IMR-90 (cell line): ENCODE measurements at regions not wholly inside any gene's neighbourhood (a gene's known extent, or its start where the extent isn't known, plus 50 kb on each side); places are given as distances from the start of the nearest gene placed in this dataset.

Experiments
- ATAC-seq: fragments of 200-7000 bp; cut with Tn5 transposase; 2 replicates; pipeline ENCODE4 v1.9.1; 2020; ENCODE audit warnings: low read depth, mild to moderate bottlenecking, moderate library complexity
- BruUV-seq: library from RNA; stranded (reverse); fragments of 400-500 nt; replicated peaks from 2 replicates; lab custom pipeline; 2021; lab: Mats Ljungman, UMichigan
- CTCF ChIA-PET: fragments of 300-600 bp; formaldehyde crosslinking; extraction: SDS; loops from one replicate; lab custom pipeline; 2021; ENCODE audit warnings: antibody characterized with exemption; lab: Yijun Ruan, JAX
- POLR2A ChIA-PET: fragments of 300-600 bp; sonication (Branson Sonifier 250); formaldehyde crosslinking; loops from one replicate; lab custom pipeline; 2022; ENCODE audit warnings: antibody characterized with exemption; ENCODE audit not compliant: unreplicated experiment; lab: Charles Lee
- DNase-seq: peaks from one replicate; pipeline ENCODE4 v3.0.0; 2013
- H2AFZ ChIP-seq: replicated peaks from 2 replicates; pipeline ENCODE3; 2013; ENCODE audit warnings: low read length, mild to moderate bottlenecking; ENCODE audit not compliant: poor library complexity
- H2AK5ac ChIP-seq: 2 replicates; pipeline ENCODE4 v1.6.1; 2013; ENCODE audit warnings: low read depth, low read length, inconsistent platforms
- H2AK9ac ChIP-seq: replicated peaks from 2 replicates; pipeline ENCODE3; 2013; ENCODE audit warnings: mild to moderate bottlenecking, low read depth, low read length, moderate library complexity; ENCODE audit not compliant: poor library complexity
- H2BK120ac ChIP-seq: 2 replicates; pipeline ENCODE4 v1.6.1; 2013; ENCODE audit warnings: low read depth, low read length, inconsistent platforms
- H2BK15ac ChIP-seq: 3 replicates; pipeline ENCODE4 v1.6.1; 2013; ENCODE audit warnings: low read depth, low read length, inconsistent platforms
- H2BK20ac ChIP-seq: 2 replicates; pipeline ENCODE4 v1.6.1; 2013; ENCODE audit warnings: low read depth, mild to moderate bottlenecking, inconsistent platforms, low read length, moderate library complexity
- H2BK5ac ChIP-seq: 2 replicates; pipeline ENCODE4 v1.6.1; 2013; ENCODE audit warnings: mild to moderate bottlenecking, low read depth, low read length, inconsistent platforms; ENCODE audit not compliant: poor library complexity, severe bottlenecking
- H3K14ac ChIP-seq: replicated peaks from 2 replicates; pipeline ENCODE4 v1.6.1; 2013; ENCODE audit warnings: low read depth, low read length, inconsistent platforms
- H3K18ac ChIP-seq: 2 replicates; pipeline ENCODE4 v1.6.1; 2013; ENCODE audit warnings: low read depth, low read length, control low read depth
- H3K23ac ChIP-seq: 2 replicates; pipeline ENCODE4 v1.6.1; 2013; ENCODE audit warnings: low read depth, low read length, inconsistent platforms
- H3K27ac ChIP-seq: 2 replicates; pipeline ENCODE4 v1.5.1; 2013; ENCODE audit warnings: mild to moderate bottlenecking, control low read depth, low read length; ENCODE audit not compliant: insufficient read depth
- H3K27me3 ChIP-seq: 2 replicates; pipeline ENCODE4 v1.6.1; 2013; ENCODE audit warnings: low read length; ENCODE audit not compliant: control insufficient read depth, insufficient read depth
- H3K36me3 ChIP-seq: 2 replicates; pipeline ENCODE4 v1.6.1; 2013; ENCODE audit warnings: low read length, mixed read lengths; ENCODE audit not compliant: control insufficient read depth, insufficient read depth
- H3K4ac ChIP-seq: 2 replicates; pipeline ENCODE4 v1.6.1; 2013; ENCODE audit warnings: low read depth, low read length, inconsistent platforms
- H3K4me1 ChIP-seq: 2 replicates; pipeline ENCODE4 v1.6.1; 2013; ENCODE audit warnings: low read length, mixed read lengths; ENCODE audit not compliant: control insufficient read depth, insufficient read depth
- H3K4me2 ChIP-seq: 2 replicates; pipeline ENCODE4 v1.6.1; 2013; ENCODE audit warnings: low read depth, mild to moderate bottlenecking, control low read depth, low read length, moderate library complexity
- H3K4me3 ChIP-seq: 2 replicates; pipeline ENCODE4 v1.5.1; 2013; ENCODE audit warnings: low read depth, mild to moderate bottlenecking, control low read depth, low read length, moderate library complexity; ENCODE audit not compliant: insufficient read depth
- H3K56ac ChIP-seq: 2 replicates; pipeline ENCODE4 v1.6.1; 2013; ENCODE audit warnings: low read length, inconsistent platforms; ENCODE audit not compliant: insufficient read depth; ENCODE audit errors: extremely low read depth
- H3K79me1 ChIP-seq, 2 experiments: 2 replicates each; pipeline ENCODE4 v1.6.1; 2013; ENCODE audit warnings: low read length in 2 of 2, inconsistent platforms in 1 of 2, low read depth in 1 of 2
- H3K9ac ChIP-seq: 2 replicates; pipeline ENCODE4 v1.6.1; 2013; ENCODE audit warnings: low read depth, low read length, control low read depth
- H3K9me1 ChIP-seq: 2 replicates; pipeline ENCODE4 v1.6.1; 2013; ENCODE audit warnings: low read length, inconsistent platforms; ENCODE audit not compliant: insufficient read depth
- H3K9me3 ChIP-seq: 2 replicates; pipeline ENCODE4 v1.6.1; 2013; ENCODE audit warnings: low read length; ENCODE audit not compliant: control insufficient read depth, insufficient read depth
- H4K20me1 ChIP-seq: 2 replicates; pipeline ENCODE4 v1.6.1; 2013; ENCODE audit warnings: low read length, inconsistent platforms; ENCODE audit not compliant: insufficient read depth
- H4K5ac ChIP-seq: 2 replicates; pipeline ENCODE4 v1.6.1; 2013; ENCODE audit warnings: mild to moderate bottlenecking, low read depth, low read length, control low read depth
- H4K8ac ChIP-seq, 2 experiments: 2 replicates each; pipeline ENCODE4 v1.6.1; 2013; ENCODE audit warnings: low read depth in 2 of 2, low read length in 2 of 2, control low read depth in 1 of 2, inconsistent platforms in 1 of 2
- H4K91ac ChIP-seq: 2 replicates; pipeline ENCODE4 v1.6.1; 2013; ENCODE audit warnings: low read depth, low read length, inconsistent platforms; ENCODE audit not compliant: insufficient read depth
- SMC3 ChIP-seq: fragments of 150-350 bp; IDR thresholded peaks from 2 replicates; pipeline ENCODE4 v1.6.1; 2016; ENCODE audit warnings: low read depth, mild to moderate bottlenecking, antibody characterized with exemption, low read length, moderate library complexity
- WGBS, 2 experiments: methylation state at CpG; one replicate each; pipeline versions ENCODE4 v1.1.5 to v1.1.7; 2013; ENCODE audit warnings: missing lambda C conversion rate in 2 of 2; ENCODE audit not compliant: insufficient read length in 1 of 2; ENCODE audit errors: extremely low coverage in 2 of 2; 5-methylcytosine and 5-hydroxymethylcytosine counted together
- dilution Hi-C: fragments of 300-500 bp; cut with HindIII; formaldehyde crosslinking; loops from one replicate; pipeline ENCODE4 v1.14.3; 2018; ENCODE audit warnings: low sequenced_read_pairs; ENCODE audit not compliant: unreplicated experiment
- in situ Hi-C: fragments of 300-500 bp; cut with MboI; formaldehyde crosslinking; loops from 3 replicates; pipeline ENCODE4 v1.14.3; 2019; ENCODE audit warnings: low sequenced_read_pairs, inconsistent platforms, mixed read lengths
- intact Hi-C: fragments of 100-400 bp; cut with micrococcal nuclease; formaldehyde crosslinking; loops from 2 replicates; pipeline ENCODE4 v1.10.0; 2022
- TF ChIP-seq, protein P1 (sequence below): conservative IDR thresholded peaks from 2 replicates; pipeline ENCODE4 v1.5.1; 2012; ENCODE audit warnings: mild to moderate bottlenecking, low read depth, low read length, improper control_type of control experiment

DNA sequence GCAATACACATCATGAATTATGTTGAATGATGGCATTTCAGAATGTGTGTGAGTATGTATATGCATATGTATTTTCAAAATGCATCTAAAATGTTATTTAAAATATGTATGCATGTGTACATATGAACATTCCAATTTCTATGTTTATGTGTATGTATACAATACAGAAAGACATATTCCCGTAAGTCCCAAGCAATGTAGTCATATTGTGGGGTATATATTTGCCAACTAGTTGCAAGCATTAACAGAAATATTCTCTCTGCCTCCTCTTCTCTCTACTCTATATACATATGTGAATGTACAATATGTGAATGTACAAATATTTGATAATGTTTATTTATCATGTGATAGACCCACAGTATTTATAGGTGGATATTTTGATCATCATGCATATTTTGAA is 345.8 kb upstream of the ZEB2 start:
- H3K4me1 ChIP-seq, result no peaks in the 10 kb centered on the region
- H2BK120ac ChIP-seq, result no peak overlapping the region
- WGBS, 2 experiments, result no CpG with 5 or more reads among the region's 1 CpG
- H4K5ac ChIP-seq, result no peak overlapping the region
- no peaks in the 10 kb centered on the region for H3K79me1 ChIP-seq
- no peak for TF ChIP-seq SMC3
- TF ChIP-seq, protein P1, sequence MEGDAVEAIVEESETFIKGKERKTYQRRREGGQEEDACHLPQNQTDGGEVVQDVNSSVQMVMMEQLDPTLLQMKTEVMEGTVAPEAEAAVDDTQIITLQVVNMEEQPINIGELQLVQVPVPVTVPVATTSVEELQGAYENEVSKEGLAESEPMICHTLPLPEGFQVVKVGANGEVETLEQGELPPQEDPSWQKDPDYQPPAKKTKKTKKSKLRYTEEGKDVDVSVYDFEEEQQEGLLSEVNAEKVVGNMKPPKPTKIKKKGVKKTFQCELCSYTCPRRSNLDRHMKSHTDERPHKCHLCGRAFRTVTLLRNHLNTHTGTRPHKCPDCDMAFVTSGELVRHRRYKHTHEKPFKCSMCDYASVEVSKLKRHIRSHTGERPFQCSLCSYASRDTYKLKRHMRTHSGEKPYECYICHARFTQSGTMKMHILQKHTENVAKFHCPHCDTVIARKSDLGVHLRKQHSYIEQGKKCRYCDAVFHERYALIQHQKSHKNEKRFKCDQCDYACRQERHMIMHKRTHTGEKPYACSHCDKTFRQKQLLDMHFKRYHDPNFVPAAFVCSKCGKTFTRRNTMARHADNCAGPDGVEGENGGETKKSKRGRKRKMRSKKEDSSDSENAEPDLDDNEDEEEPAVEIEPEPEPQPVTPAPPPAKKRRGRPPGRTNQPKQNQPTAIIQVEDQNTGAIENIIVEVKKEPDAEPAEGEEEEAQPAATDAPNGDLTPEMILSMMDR, result no peak
- no peaks in the 10 kb centered on the region for H3K9me1 ChIP-seq
- CTCF ChIA-PET, result no interaction called here
- in situ Hi-C loops (no loop called here), intact Hi-C loops (no loop called here), dilution Hi-C loops (no loop called here)
- H3K27ac ChIP-seq, result no peak overlapping the region
- no peaks in the 10 kb centered on the region for H4K20me1 ChIP-seq
- no peak overlapping the region for H2AK5ac ChIP-seq
- BruUV-seq, result no TSS peak
- H3K9me3 ChIP-seq, result no peaks in the 10 kb centered on the region
- H3K36me3 ChIP-seq, result no peaks in the 10 kb centered on the region
- DNase-seq (no peak), ATAC-seq (no peak)
- no peak overlapping the region for H3K4me3 ChIP-seq
- H3K27me3 ChIP-seq, result no peaks in the 10 kb centered on the region
- no peak overlapping the region for H3K14ac ChIP-seq
- H3K9ac ChIP-seq, result no peak overlapping the region
- H2BK20ac ChIP-seq, result no peak overlapping the region
- no peak overlapping the region for H3K56ac ChIP-seq
- no peak overlapping the region for H2AFZ ChIP-seq
- no peak overlapping the region for H4K8ac ChIP-seq
- H2BK15ac ChIP-seq, result no peak overlapping the region
- POLR2A ChIA-PET, result no interaction called here
- no peak overlapping the region for H3K4me2 ChIP-seq
- H2BK5ac ChIP-seq, result no peak overlapping the region
- H3K4ac ChIP-seq, result no peak overlapping the region
- H2AK9ac ChIP-seq, result no peak overlapping the region
- no peak overlapping the region for H4K91ac ChIP-seq
- H3K18ac ChIP-seq, result no peak overlapping the region
- H3K23ac ChIP-seq, result no peak overlapping the region
